NCI-H1930 (cell line): ENCODE measurements at regions not wholly inside any gene's neighbourhood (a gene's known extent, or its start where the extent isn't known, plus 50 kb on each side); places are given as distances from the start of the nearest gene placed in this dataset.

Source experiments
- DNase-seq, 2 experiments: peaks; one replicate each; lab custom pipeline; 2025; lab: John Stamatoyannopoulos, UW

DNA sequence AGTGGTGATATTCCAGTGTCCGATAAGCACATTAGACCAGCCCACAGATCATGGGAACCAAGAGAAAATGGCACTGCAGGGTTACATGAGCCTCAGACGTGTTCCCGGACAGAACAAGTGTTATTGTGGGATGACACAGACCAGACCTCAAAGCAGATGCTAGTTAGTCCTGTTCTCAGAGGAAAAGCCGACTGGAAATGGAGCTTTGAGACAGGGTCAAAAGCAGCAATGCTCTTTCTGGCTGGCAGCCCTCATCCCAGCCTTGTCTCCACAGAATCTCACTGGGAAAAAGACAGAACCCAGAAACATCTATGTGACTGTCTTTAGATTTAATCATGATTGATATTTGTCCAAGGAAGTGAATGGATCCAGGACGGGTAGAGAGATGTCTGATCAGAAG lies 506.8 kb downstream of the INSC start:
- DNase-seq = no peak

- DNase-seq = no peak
Observed at GRCh38 chr11:15622231-15622890, 507.6 kb downstream of the INSC start.

GRCh38 chr11:15624701-15625100 lies 510.0 kb downstream of the INSC start:
- no peak for DNase-seq

DNA sequence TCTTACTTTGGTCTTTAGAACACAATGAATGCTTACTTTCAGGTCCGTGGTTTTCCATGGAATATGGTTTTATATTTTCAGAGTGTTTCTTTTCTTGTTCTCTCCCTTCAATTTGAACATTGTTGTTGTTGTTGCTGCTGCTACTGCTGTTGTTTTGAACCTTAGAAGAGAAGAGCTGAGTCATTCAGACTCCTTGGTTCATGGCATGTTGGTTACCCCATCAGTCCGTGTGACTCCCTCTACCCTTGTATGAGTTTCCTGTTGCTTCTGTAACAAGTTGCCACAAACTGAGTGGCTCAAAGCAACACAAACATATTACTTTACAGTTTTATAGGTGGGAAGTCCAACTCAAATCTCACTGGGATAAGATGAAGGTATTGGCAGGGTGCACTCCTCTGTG lies 511.0 kb downstream of the INSC start:
- DNase-seq = no peak

- no peak for DNase-seq
Observed at GRCh38 chr11:15627560-15627959, 512.8 kb downstream of the INSC start.

GRCh38 chr11:15629690-15630321 lies 515.1 kb downstream of the INSC start:
- peak in 1 of 2 experiments; percentile 22 for DNase-seq

GRCh38 chr11:15630896-15631295 lies 516.2 kb downstream of the INSC start:
- no peak for DNase-seq

DNA sequence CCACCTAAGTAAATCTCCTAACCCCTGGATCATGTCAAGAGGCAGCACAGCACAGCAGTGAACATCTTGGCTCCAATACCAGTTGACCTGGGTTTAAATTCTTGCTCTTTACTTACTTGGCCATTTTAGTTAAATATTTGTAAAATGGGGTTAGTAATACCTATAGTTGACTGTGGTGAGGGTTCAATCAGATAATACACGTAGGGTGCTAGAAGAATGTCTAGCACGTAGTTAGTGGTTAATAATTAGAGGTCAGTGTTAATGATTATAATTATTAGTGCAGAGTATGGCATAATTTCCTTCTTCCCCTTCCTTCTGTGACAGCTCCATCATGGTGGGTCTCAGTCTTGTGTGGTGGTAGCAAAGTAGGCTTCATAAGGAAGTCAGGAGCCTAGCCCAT lies 520.8 kb downstream of the INSC start:
- no peak for DNase-seq

- no peak for DNase-seq
Observed at GRCh38 chr11:15636521-15637089, 521.9 kb downstream of the INSC start.

DNA sequence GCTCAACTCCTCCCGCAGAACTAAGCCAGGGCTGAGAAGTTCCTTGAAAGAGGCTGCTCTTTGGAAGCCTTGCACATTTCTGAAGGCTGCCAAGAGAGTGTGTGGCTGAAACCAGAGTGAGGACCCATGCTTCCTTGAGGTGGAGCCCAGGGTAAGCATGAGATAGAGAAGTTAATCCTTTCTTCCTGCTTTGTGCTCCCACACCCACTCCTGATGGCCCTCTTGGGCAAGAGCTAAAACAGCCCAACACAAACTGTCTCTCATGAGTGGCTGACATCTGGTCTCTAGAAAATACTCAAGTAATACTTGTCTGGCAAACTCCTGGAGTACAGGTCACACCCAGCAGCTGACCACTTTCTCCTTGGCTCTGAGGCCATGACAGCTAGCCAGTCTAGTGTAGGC lies 523.7 kb downstream of the INSC start:
- DNase-seq = no peak

GRCh38 chr11:15640318-15640717 lies 525.6 kb downstream of the INSC start:
- DNase-seq = no peak

GRCh38 chr11:15641271-15642045 lies 526.7 kb downstream of the INSC start:
- no peak for DNase-seq

GRCh38 chr11:15645201-15645600 lies 530.5 kb downstream of the INSC start:
- DNase-seq = no peak

- DNase-seq = no peak
Observed at GRCh38 chr11:15649371-15650104, 534.8 kb downstream of the INSC start.

- DNase-seq = peak; percentile 85 to 92
Observed at GRCh38 chr11:15650105-15650938, 535.6 kb downstream of the INSC start.

DNA sequence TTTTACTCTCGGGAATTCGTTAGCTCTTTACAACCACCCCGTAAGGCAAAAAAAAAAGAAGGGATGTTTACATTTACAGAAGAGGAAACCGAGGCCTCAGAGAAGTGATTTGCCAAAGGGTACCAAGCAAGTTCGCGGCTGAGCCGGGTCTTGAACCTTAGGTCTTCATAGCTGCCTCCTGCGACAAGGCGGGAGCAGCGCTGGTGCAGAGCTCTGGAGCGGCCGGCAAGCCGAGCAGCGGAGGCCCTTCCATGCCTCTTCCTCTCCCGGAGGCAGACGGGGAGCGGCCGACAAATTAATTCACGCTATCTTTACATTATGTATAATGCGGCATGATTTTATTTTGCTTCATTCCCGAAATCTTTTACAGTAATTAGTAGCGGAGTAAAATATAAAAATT lies 536.3 kb downstream of the INSC start:
- no peak for DNase-seq

DNA sequence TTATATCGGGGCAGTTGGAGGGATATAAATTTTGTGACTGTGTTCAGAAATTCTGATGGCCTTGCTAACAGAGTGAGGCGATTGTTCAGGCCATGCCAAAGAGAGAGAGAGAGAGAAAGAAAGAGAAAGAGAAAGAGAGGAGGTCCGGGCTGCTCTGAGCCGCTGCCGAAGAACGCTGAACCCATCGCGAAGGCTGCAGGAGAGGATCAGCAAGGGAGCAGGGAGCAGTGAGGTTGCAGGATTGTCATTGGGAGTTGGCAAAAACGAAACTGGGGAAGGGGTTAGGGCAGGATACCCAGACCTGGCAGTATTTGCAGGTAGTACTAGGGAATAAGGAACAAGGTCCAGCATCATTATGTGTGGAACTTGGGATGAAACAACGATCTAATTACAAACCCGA lies 537.1 kb downstream of the INSC start:
- DNase-seq = no peak

DNA sequence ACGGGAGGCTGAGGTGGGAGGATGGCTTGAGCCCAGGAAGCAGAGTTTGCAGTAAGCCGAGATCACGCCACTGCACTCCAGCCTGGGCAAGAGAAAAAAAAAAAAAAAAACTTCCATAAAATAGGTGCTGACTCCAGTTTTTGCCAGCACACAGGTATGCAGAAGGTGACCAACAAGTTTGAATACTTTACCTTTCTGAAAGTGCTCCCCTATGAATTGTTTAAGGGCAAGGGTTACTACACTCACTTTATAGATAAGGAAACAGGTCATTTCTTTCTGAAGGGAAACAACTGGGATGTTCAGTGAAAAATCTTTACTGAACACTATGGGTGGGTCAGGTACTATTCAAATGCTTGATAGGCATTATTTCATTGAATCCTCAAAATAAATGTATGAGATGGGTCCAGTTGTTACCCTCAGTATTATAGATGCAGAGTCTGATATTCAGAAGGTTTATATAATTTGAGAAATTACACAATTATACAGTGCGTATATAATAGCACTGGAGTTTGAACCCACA lies 538.5 kb downstream of the INSC start:
- DNase-seq = no peak

DNA sequence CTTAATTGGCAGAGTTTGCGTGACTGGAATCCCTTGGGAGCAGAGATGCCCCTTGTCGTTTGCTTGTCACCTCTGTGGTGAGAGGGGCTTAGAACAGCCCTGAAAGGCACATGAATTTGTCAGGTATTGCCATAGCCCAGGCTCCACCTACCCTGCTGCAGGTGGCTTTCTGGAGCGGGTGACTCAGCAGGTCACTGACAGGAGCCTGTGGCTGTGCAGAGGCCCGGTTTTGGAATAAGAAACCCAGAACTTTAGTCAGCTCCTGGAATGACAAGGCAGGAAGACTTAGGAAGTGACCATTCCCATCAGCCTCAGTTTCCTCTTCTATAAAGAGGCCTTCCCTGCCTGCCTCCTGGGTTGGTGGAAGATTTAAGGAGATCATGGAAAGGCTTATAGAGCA lies 539.7 kb downstream of the INSC start:
- no peak for DNase-seq

DNA sequence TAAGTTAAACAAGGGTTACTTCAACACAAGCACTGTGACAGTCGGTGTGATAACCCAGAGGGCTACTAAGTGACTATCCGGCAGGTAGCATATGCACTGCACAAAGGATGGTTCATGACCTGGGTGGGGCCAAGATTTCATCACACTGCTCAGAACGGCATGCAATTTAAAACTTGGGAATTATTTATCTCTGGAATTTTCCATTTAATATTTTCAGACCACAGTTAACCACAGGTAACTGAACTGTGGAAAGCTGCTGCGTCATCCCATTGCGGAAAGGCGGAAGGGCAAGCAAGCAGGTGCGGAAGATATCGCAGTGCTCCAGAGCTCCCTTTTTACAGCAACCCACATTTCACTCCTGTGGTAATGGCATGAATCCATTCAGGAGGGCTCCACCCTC lies 540.8 kb downstream of the INSC start:
- DNase-seq = no peak

GRCh38 chr11:15657264-15657663 lies 542.5 kb downstream of the INSC start:
- DNase-seq = no peak
